HG03175 (cell line): ENCODE measurements at regions not wholly inside any gene's neighbourhood (a gene's known extent, or its start where the extent isn't known, plus 50 kb on each side); places are given as distances from the start of the nearest gene placed in this dataset.

ENCODE experiments used
- ATAC-seq: cut with Tn5 transposase; IDR thresholded peaks from one replicate; pipeline ENCODE4 v1.9.1; 2021; ENCODE audit warnings: mild to moderate bottlenecking, moderate library complexity; ENCODE audit not compliant: unreplicated experiment

DNA sequence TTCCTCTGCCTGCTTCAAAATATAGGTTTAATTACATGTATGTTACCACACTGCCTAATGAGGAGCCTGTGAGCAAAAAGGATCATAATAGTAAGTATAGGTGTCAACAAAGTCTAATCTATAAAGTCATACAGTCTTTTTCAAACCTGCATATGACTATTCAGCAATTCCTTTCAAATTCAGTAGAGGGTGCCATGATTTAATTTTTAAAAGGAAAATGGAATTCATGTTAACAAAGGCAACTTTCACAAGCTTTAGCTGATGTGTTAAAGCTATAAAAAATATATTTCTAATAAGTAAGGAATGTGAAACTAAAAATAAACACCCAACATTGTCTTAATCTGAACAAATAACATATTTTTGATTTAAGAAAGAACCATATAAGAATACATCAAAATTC, 52.1 kb downstream of the MPP7 start:
- no peak for ATAC-seq

DNA sequence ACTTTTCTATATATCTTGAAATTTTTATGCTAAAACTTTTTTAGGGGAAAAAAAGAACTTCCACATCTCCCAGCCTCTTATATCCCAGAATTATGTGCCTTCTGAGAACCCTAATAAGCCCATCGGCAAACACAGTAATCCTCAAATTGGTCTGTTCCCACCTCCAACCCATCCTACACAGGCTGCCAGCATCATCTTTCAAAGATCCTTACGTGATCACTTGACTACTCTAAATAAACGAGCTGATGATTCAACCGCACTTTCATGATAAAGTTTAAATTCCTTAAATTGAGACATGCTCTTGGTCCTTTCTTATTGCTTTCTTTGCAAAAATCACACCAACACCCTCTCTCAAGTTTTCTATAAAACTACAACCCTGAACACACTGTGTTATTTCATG, 52.5 kb downstream of the MPP7 start:
- ATAC-seq: no peak

DNA sequence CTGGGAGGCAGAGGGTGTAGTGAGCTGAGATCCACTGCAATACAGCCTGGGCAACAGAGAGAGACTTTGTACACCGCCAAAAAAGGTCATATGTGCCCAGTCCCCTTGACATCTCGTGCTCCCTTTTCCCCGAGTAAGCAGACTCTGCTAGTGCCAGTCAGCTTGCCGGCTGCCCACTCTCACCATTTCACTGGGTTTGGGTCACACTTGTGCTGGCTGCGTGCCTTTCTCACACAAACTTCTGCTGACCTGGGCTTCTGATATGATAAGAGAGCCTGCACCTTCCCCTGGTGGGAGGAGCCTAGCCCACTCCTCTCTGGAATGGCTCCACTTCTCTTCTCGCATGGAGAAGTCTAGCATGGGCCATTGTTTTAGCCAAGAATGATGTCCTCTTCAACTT, 53.4 kb downstream of the MPP7 start:
- ATAC-seq: no peak

DNA sequence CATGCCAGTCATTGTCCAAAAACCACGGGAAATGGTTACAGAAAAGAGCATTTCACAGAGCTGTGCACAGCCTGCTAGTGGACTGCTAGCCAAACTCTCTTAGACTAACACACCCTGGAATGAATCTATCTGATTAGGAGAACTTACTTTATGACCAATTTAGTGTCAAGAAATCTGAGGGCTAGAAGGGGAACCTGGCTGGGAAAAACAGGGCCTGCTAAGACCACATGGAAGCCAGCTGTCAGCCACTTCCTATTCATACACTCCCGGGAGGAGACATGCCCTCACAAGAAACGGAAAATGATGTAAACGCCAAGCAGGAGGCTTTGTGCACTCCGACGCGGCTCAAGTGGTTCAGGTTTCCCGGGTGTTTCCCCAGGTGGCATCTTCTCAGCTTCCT, 54.8 kb downstream of the MPP7 start:
- ATAC-seq: no peak

DNA sequence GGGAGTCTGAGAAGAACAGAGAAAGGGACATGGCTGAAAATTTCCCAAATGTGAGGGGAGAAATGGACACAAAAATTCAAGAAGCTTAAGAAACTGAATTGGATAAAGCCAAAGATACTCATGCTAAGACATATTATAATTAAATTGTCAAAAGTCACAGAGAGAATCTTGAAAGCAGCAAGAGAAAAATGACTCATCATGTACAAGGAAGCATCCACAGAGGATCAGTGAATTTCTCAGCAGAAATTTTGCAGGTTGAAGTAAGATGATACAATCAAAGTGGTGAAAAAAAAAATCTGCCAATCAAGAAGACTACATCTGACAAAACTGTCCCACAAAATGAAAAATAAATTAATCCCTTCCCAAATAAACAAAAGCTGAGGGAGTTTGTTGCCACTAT, 56.8 kb downstream of the MPP7 start:
- ATAC-seq: no peak

DNA sequence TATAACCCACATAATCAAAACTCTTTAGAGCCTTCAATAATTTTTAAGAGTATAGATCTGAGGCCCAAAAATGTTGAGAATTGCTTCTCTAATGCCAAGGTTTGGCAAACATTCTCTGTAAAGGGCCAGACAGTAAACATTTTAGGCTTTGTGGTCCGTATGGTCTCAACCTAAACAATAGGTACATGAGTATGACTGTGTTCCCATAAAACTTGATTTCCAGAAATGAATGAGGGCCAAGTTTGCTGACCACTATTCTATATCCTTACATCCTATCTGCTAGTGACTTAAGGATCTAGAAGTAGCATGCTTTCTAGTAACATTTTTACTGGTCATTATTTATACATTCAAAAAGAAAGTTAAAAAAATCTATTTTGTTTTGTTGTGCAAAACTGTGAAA, 58.9 kb downstream of the MPP7 start:
- ATAC-seq: no peak

DNA sequence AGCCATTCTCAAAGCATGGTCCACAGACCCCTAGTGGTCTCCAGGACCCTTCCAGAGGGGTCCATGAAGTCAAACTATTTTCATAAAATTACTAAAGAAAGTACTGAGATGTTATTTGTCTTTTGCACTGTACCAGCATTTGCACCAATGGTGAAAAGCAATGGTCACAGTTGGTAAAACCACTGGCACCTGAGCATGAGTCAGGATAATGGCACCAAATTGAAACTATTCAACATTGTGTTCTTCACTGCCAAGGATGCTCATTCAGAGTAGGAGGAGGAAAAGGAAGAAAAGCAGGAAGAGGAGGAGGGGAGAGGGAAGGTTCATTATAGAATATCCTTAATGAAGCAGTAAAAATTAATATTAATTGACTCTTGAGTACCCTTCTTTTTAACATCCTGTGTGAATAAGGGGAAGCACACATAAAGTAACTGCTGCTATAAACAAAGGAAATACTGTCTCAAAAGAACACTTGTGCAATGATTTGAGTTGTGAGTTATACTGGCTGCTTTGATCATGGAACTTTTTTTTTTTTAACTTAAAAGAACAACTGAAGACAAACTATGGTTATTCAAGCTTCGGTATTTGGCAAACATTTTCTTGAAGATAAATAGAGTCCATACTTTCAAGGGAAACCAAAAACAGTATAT, 60.2 kb downstream of the MPP7 start:
- no peak for ATAC-seq

DNA sequence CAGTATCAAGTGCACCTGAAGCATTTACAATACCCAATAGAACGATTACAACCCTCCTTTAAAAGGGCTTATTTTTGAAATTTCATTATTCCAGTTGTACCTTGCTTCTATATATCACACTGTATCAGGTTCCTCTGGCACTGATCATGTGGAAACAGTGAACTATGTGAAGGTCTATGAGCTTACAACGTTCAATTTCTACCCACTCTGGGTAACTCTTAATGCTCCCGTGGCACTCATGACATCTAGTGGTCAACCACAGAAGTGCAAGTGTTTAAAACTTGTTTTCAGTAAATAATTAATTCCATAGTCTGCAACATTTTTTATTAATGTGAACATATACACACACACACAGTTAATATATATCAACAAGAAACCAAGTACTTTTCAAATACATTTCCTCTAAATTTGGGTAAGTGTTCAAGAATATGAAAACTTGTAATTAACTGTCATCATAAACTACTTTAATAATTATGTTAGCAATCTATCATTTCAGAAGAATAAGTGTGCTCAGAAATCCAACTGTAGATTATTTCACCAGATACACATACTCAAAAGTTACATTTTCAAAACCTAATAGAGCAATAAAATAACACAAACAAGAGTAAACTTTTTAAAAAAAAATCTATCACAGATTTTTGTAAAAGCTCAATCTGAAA, 61.0 kb downstream of the MPP7 start:
- ATAC-seq: peak; percentile 78

DNA sequence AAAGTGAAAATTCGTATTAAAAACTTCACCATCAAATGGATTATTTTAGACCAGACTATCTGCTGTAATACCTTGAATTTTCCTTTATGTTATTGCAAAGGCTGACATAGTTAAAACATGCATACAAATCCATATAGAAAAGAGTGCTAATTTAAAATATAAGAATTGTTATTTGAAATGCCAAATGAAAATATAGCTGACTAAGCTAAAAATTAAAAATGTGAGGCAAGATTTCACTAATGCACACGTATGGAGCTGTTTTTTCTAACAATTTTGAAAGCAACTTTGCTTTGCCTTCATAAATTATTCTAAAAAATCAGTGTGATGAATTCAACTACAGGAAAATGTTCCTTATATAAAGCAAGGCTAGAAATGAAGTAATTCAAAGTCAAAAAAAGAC, 62.5 kb downstream of the MPP7 start:
- no peak for ATAC-seq

DNA sequence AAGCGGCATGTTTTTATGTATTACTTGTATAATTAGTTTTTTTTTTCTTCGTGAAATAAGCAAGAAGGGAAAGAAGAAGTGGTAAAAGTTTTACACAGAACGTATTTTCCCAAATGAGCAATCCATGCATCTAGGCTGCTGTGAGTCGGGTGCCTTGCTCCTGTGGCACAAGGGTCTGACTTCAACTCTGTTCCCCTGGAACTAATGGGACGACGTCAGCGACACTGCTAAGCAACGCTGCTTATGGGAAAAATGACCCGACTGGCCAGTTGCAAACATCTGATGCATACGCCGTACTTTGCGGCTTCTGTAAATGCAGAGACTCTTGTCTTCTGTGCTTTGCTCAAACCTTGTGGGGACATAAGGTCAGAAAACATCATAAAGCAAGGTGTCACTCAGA, 66.3 kb downstream of the MPP7 start:
- no peak for ATAC-seq

DNA sequence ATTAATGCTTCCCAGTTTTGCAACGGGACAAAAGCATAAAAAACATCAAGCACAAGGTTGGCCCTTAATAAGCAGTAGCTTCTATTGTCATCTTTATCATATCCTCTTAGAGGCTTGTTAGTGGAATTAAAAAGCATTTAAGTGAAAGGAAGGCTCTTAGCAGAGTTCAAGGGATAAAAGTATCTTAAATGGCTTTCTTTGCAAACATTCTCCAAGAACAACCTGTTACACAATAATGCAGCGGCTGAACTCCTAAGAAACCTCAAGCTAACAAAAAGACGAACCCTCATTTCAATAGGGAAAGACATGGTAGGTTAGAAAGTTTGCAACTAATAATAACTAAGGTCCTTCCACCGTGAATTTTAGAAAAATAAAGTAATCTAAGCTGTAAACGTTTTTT, 82.1 kb downstream of the MPP7 start:
- no peak for ATAC-seq

DNA sequence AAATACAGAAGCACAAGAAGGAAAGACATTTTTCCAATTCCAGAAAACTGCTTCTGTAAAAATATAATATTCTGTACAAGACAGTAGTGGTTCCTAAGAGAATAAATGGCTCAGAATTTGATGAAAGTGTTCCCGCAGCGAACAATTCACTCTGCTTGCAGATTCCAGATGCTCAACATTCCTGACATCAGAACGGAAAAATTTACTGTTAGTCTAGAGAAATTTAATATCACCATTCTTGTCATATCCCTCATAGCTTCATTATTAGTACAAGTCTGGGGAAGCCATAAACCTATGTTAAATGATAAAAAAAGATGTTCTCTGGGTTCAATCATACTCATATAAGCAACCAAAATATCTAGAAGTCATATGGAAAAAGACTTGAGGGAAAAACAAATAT, 83.6 kb downstream of the MPP7 start:
- no peak for ATAC-seq

DNA sequence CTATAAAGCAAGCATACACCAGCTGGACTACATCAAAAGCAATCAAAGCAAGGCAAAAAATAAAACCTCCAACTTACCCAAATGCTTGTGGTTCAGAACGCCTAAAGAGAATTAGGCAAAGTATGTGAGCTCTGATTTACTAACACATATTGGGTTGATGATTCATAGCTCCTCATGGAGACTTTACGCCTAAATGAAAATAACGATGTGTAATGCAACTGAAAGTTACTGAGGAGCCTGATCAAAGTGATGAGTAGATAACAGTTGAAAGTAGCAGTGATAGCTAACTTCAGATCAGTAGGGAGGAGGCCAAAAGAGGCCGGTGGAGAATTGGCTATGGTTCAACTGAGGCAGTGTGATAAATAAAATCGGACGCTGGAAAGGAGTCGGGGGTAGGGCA, 85.0 kb downstream of the MPP7 start:
- ATAC-seq: no peak

DNA sequence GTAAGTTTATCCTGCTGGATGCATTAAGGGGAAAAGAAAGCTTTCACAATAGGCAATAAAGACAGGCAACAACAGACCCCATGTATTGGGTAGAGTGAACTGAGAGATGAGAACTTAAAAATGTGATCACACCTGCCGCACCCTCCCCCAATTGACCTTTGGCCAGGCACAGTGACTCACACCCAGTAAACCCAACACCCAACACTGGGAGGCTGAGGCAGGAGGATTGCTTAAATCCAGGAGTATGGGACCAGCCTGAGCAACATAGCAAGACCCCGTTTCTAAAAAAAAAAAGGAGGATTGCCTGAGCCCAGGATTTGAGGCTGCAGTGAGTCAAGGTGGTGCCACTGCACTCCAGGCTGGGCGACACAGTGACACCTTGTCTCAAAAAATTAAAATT, 86.9 kb downstream of the MPP7 start:
- no peak for ATAC-seq

DNA sequence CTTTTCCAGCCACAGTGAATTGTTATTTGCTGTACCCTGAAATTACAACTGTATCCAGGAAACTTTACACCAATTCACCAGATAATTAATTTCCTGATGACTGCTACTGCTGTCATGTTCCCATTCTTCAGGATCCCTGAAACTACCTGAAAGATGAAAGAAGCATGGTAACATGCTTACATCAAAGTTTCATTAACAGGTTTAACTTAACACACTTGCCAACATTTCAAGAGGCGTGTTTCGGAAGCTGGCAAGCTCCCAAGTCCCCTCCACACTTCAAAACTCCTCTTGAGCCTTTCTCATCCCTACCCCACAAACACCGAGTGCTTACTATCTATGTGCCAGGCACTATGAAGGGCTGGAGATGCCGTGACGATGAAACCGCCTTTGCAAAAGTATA, 88.6 kb downstream of the MPP7 start:
- no peak for ATAC-seq

DNA sequence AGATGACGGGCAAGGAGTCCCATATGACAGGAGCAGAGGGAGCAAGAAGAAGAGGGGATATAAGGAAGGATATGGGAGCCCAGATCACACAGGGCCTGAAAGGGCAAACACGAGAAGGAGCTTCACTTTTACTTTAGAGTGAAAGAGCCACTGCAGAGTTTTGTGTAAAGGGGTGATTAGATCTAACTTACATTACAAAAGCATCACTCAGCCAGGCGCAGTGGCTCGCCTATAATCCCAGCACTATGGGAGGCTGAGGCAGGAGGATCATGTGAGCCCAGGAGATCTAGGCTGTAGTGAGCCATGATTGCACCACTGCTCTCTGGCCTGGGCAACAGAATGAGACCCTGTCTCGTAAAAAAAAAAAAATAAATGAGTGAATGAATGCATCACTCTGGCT, 91.1 kb downstream of the MPP7 start:
- ATAC-seq: no peak

DNA sequence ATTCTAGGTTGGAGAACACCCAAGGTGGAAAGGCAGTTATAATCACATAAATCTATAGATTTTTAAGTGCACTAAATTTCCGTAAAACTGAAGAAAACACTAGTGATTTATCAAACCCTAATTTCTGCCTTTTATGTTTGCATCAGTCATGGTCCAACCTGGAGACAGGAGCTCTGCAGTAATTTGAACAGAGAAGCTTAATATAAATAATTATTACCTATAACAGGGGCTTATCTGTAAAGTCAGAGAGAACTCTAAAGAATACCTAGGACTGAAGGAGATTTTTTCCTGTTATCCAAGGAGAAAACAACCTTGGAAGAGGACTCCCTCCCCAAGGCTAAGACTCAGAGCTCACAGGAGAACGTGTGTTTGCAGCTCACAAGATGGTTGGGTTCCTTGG, 95.1 kb downstream of the MPP7 start:
- no peak for ATAC-seq

DNA sequence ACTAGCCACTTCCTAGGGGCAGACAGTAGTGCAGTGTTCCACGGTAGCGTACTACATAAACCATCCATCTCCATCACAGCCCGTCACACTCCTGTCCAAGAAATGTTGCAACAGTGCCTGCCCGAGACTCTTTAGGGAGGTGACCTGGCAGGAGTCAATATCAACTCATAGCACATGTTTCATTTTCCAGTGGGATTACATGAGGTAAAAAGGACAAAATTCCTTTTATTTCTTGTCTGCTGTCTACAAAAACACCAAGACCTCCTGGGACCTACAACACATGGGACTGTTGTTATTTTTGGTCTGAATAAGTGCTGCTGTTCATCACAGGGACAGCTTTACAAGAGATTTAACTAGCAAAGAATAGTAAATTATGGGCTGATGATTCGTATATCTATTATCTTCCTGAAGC, 99.9 kb downstream of the MPP7 start:
- no peak for ATAC-seq

DNA sequence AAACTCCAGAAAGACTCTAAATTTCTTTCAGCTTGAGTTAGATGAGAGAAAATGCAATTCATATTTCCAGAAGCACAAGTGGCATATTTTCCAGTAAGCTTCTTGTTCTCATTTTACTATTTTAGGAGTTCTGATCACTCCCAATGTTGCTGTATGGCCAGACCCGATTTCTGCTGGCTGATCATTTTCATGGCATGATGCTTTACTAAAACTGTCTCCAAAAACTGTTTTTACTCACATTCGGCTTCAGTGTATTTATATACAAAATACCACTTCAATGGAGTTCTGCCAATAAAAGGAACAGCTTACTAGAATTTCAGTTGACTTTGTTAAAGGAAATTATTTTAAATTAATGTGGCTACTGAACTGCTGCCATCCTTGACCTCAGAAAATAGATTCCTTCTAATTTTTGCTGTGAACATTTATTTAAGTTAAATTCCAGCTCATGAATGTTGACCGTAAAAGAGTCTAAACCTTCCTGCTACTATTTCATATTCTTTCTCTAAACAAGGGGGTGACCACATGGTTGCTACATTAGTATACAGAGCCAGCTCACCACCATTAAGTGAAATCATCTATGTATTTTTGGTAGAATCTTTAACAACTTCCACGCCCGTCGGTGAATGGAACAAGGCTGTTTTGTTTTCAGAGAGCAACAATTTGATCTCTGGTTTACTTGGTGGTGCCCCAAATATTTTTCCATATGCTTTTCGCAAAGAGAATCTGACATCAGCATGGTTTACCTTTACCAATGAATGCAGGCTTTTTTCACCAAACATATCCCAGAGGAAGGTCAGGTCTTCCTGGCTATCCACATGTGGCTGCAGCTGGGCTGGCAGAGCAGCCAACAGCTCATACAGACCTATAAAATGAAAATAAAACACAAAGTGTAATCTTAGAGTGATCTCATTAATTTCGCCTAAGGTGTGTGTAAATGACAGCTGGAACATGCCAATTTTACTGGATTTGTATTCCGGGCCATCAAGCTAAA, 101.2 kb downstream of the MPP7 start:
- no peak for ATAC-seq

DNA sequence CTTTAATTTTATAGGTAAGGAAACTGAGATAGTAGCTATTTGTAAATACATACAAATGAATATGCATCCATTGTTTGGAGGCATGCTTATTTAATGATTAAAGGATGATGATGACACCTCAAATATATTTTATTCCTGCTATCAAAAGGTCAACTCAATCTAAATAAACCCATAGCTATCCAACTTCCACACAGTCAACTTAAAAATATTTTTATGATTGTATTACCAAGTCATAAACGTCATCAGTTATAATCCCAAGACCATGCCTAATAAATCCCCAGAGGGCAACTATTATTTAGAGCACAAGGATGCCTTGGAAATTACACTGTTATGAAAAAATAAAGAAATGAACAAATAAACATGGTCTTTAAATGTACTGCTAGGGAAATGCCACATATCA, 102.1 kb downstream of the MPP7 start:
- ATAC-seq: no peak

DNA sequence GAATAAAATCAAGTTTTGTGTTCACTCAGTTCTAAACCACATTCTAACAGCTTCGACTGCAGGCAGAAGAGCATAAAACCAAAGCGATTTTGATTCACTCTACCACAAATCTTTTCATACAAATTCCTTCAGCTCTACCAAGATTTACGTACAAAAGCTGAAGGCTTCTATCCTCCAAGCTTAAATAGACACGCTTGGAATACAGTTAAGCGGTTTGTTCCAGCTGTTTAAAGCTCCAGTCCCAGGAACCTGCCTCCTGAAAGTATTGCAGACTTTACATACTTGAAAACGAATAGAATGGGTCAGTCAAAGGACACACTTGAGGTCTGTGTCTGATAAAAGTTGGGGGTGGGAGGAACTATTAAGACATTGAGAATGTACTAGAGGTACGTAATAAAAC, 102.9 kb downstream of the MPP7 start:
- ATAC-seq: no peak

DNA sequence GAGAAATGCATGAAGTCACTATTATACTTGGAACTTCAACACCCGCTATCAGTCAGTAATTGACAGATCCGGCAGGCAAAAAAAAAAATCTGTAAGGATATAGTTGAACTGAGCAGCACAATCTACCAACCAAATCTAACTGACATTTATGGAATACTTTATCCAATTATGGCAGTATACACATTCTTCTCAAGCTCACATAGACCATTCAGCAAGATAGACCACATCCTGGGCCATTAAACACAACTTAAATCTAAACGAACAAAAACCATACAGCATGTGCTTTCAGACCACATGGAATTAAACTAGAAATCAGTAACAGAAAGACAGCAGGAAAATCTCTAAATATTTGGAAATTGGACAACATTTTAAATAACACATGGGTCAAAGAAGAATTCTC, 112.7 kb downstream of the MPP7 start:
- ATAC-seq: no peak
